ENCODE measurements at regions not wholly inside any gene's neighbourhood (a gene's known extent, or its start where the extent isn't known, plus 50 kb on each side); places are given as distances from the start of the nearest gene placed in this dataset.

GRCh38 chr4:96809563-96809962, 969.7 kb downstream of the PDHA2 start:
- in situ Hi-C loops (cut with HindIII; ENCODE audit: low pct_unique_long_range_greater_than_20kb, low sequenced_read_pairs) = no loop called here
- ATAC-seq = no peak
- DNase-seq (ENCODE audit: low read depth, low spot score) = no peak
- Histone ChIP-seq H3K9me3 (ENCODE audit: control insufficient read depth, insufficient read depth, low read depth, low read length) (no peaks in the 10 kb centered on the region), H3K36me3 (ENCODE audit: control insufficient read depth, insufficient read depth, low read length) (no peaks in the 10 kb centered on the region), H3K4me1 (ENCODE audit: control insufficient read depth, insufficient read depth, low read length) (no peaks in the 10 kb centered on the region), H3K4me3 (ENCODE audit: low read depth in 2 of 2, low read length in 2 of 2) (no peak overlapping the region), H3K27me3 (ENCODE audit: control insufficient read depth, insufficient read depth, low read length) (no peaks in the 10 kb centered on the region), H3K27ac (ENCODE audit: low read length) (no peak overlapping the region)
- CTCF ChIA-PET = no interaction called here
- no TSS peak for BruUV-seq (replicated peaks)
- no peak for TF ChIP-seq TCF7L2 (IDR thresholded peaks at IDR 0.05; ENCODE audit: low read depth, low read length)
- TF ChIP-seq, protein P1, sequence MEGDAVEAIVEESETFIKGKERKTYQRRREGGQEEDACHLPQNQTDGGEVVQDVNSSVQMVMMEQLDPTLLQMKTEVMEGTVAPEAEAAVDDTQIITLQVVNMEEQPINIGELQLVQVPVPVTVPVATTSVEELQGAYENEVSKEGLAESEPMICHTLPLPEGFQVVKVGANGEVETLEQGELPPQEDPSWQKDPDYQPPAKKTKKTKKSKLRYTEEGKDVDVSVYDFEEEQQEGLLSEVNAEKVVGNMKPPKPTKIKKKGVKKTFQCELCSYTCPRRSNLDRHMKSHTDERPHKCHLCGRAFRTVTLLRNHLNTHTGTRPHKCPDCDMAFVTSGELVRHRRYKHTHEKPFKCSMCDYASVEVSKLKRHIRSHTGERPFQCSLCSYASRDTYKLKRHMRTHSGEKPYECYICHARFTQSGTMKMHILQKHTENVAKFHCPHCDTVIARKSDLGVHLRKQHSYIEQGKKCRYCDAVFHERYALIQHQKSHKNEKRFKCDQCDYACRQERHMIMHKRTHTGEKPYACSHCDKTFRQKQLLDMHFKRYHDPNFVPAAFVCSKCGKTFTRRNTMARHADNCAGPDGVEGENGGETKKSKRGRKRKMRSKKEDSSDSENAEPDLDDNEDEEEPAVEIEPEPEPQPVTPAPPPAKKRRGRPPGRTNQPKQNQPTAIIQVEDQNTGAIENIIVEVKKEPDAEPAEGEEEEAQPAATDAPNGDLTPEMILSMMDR (IDR thresholded peaks at IDR 0.05) = no peak
- TF ChIP-seq, protein P2, sequence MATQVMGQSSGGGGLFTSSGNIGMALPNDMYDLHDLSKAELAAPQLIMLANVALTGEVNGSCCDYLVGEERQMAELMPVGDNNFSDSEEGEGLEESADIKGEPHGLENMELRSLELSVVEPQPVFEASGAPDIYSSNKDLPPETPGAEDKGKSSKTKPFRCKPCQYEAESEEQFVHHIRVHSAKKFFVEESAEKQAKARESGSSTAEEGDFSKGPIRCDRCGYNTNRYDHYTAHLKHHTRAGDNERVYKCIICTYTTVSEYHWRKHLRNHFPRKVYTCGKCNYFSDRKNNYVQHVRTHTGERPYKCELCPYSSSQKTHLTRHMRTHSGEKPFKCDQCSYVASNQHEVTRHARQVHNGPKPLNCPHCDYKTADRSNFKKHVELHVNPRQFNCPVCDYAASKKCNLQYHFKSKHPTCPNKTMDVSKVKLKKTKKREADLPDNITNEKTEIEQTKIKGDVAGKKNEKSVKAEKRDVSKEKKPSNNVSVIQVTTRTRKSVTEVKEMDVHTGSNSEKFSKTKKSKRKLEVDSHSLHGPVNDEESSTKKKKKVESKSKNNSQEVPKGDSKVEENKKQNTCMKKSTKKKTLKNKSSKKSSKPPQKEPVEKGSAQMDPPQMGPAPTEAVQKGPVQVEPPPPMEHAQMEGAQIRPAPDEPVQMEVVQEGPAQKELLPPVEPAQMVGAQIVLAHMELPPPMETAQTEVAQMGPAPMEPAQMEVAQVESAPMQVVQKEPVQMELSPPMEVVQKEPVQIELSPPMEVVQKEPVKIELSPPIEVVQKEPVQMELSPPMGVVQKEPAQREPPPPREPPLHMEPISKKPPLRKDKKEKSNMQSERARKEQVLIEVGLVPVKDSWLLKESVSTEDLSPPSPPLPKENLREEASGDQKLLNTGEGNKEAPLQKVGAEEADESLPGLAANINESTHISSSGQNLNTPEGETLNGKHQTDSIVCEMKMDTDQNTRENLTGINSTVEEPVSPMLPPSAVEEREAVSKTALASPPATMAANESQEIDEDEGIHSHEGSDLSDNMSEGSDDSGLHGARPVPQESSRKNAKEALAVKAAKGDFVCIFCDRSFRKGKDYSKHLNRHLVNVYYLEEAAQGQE (IDR thresholded peaks at IDR 0.05; ENCODE audit: insufficient read depth in 1 of 2, low read depth in 2 of 2, low read length in 1 of 2) = no peak
- no peak for TF ChIP-seq SIN3A (IDR thresholded peaks at IDR 0.05; ENCODE audit: borderline replicate concordance, insufficient read depth, low read depth, low read length)
- no peak for TF ChIP-seq POLR2AphosphoS5 (IDR thresholded peaks at IDR 0.05; ENCODE audit: low read depth, low read length)
- intact Hi-C loops (cut with micrococcal nuclease; ENCODE audit: unreplicated experiment) = no loop called here
- POLR2A ChIA-PET = no interaction called here

- Histone ChIP-seq H3K36me3 (ENCODE audit: control insufficient read depth, insufficient read depth, low read length) (no peaks in the 10 kb centered on the region), H3K9me3 (ENCODE audit: control insufficient read depth, insufficient read depth, low read depth, low read length) (no peaks in the 10 kb centered on the region), H3K4me1 (ENCODE audit: control insufficient read depth, insufficient read depth, low read length) (no peaks in the 10 kb centered on the region), H3K4me3 (ENCODE audit: low read depth in 2 of 2, low read length in 2 of 2) (no peak overlapping the region), H3K27ac (ENCODE audit: low read length) (no peak overlapping the region), H3K27me3 (ENCODE audit: control insufficient read depth, insufficient read depth, low read length) (no peaks in the 10 kb centered on the region)
- ChIA-PET POLR2A (no interaction called here), CTCF (no interaction called here)
- no peak for ATAC-seq
- TF ChIP-seq, protein P2 (IDR thresholded peaks at IDR 0.05; ENCODE audit: insufficient read depth in 1 of 2, low read depth in 2 of 2, low read length in 1 of 2) = no peak
- no peak for TF ChIP-seq POLR2AphosphoS5 (IDR thresholded peaks at IDR 0.05; ENCODE audit: low read depth, low read length)
- TF ChIP-seq, protein P1 (IDR thresholded peaks at IDR 0.05) = no peak
- intact Hi-C loops (cut with micrococcal nuclease; ENCODE audit: unreplicated experiment) (no loop called here), in situ Hi-C loops (cut with HindIII; ENCODE audit: low pct_unique_long_range_greater_than_20kb, low sequenced_read_pairs) (no loop called here)
- DNase-seq (ENCODE audit: low read depth, low spot score) = no peak
- BruUV-seq (replicated peaks) = no TSS peak
Measured at GRCh38 chr4:96827086-96827485, 987.2 kb downstream of the PDHA2 start.

Measured in Panc1 (cell line).